Activated CD4-positive, alpha-beta memory T cell treated with anti-CD3 and anti-CD28 coated beads for 36 hours (primary cell): ENCODE measurements at regions not wholly inside any gene's neighbourhood (a gene's known extent, or its start where the extent isn't known, plus 50 kb on each side); places are given as distances from the start of the nearest gene placed in this dataset.

Experiments
- CTCF ChIA-PET: fragments of 350-600 bp; sonication (Branson Sonifier 250); formaldehyde crosslinking; loops from one replicate; lab custom pipeline; 2021; ENCODE audit warnings: antibody characterized with exemption, inconsistent platforms; lab: Charles Lee
- POLR2A ChIA-PET: fragments of 350-600 bp; sonication (Branson Sonifier 250); formaldehyde crosslinking; loops from one replicate; lab custom pipeline; 2021; ENCODE audit warnings: antibody characterized with exemption; lab: Charles Lee
- DNase-seq: peaks from one replicate; pipeline ENCODE4 v3.0.0-alpha.2; 2020
- H3K27ac Mint-ChIP-seq: one replicate; pipeline ENCODE4 v1.8.0; 2021; ENCODE audit warnings: mixed read lengths
- H3K27me3 Mint-ChIP-seq: one replicate; pipeline ENCODE4 v1.8.0; 2021; ENCODE audit warnings: mixed read lengths
- H3K36me3 Mint-ChIP-seq: one replicate; pipeline ENCODE4 v1.8.0; 2021; ENCODE audit warnings: mixed read lengths
- H3K4me1 Mint-ChIP-seq: one replicate; pipeline ENCODE4 v1.8.0; 2021; ENCODE audit warnings: low read depth, mixed read lengths
- H3K4me3 Mint-ChIP-seq: one replicate; pipeline ENCODE4 v1.8.0; 2021; ENCODE audit warnings: mild to moderate bottlenecking, mixed read lengths
- H3K9me3 Mint-ChIP-seq: one replicate; pipeline ENCODE4 v1.8.0; 2021; ENCODE audit warnings: mixed read lengths
- intact Hi-C: fragments of 100-400 bp; cut with micrococcal nuclease; formaldehyde crosslinking; loops from one replicate; pipeline ENCODE4 v1.15.1; 2023

- CTCF ChIA-PET = interaction anchor here (0.5 to 4.9 kb wide), 9 partner anchors 46 to 825 kb away, joined by 3 to 24 read pairs (median 4); no protein-coding TSS in a partner anchor
- H3K4me1 Mint-ChIP-seq = no peaks in the 10 kb centered on the region
- no peaks in the 10 kb centered on the region for H3K9me3 Mint-ChIP-seq
- DNase-seq = peak; percentile 13
- H3K4me3 Mint-ChIP-seq = no peak overlapping the region
- H3K36me3 Mint-ChIP-seq = no peaks in the 10 kb centered on the region
- intact Hi-C loops = loop anchor here (1.0 to 10.0 kb wide), 4 partner anchors 590 to 826 kb away; no protein-coding TSS in a partner anchor
- H3K27ac Mint-ChIP-seq = no peak overlapping the region
- POLR2A ChIA-PET = no interaction called here
- peaks cover 1% of the 10 kb centered on the region for H3K27me3 Mint-ChIP-seq
These were observed 342.7 kb upstream of the NR5A2 start for GRCh38 chr1:199684686-199685273.

- no peak overlapping the region for H3K27ac Mint-ChIP-seq
- DNase-seq = no peak
- POLR2A ChIA-PET = no interaction called here
- intact Hi-C loops = loop anchor here (10.0 kb wide), 2 partner anchors 589 to 619 kb away; no protein-coding TSS in a partner anchor
- no peaks in the 10 kb centered on the region for H3K9me3 Mint-ChIP-seq
- H3K27me3 Mint-ChIP-seq = peaks cover 1% of the 10 kb centered on the region
- no peaks in the 10 kb centered on the region for H3K4me1 Mint-ChIP-seq
- H3K36me3 Mint-ChIP-seq = no peaks in the 10 kb centered on the region
- CTCF ChIA-PET = interaction anchor here (0.8 to 4.9 kb wide), 7 partner anchors 257 to 824 kb away, joined by 3 to 24 read pairs (median 4); no protein-coding TSS in a partner anchor
- H3K4me3 Mint-ChIP-seq = no peak overlapping the region
These were observed 342.1 kb upstream of the NR5A2 start for GRCh38 chr1:199685369-199685768.

GRCh38 chr1:199687321-199687720, 340.2 kb upstream of the NR5A2 start:
- H3K27me3 Mint-ChIP-seq = peaks cover 5% of the 10 kb centered on the region
- no peaks in the 10 kb centered on the region for H3K9me3 Mint-ChIP-seq
- no peak overlapping the region for H3K4me3 Mint-ChIP-seq
- DNase-seq = no peak
- H3K27ac Mint-ChIP-seq = no peak overlapping the region
- no peaks in the 10 kb centered on the region for H3K4me1 Mint-ChIP-seq
- intact Hi-C loops = loop anchor here (10.0 kb wide), 2 partner anchors 587 to 617 kb away; no protein-coding TSS in a partner anchor
- no peaks in the 10 kb centered on the region for H3K36me3 Mint-ChIP-seq
- ChIA-PET CTCF (interaction anchor here (4.9 kb wide), 1 partner anchor 822 kb away, joined by 24 read pairs; no protein-coding TSS in a partner anchor), POLR2A (no interaction called here)

GRCh38 chr1:199688133-199688676, 339.3 kb upstream of the NR5A2 start:
- Mint-ChIP-seq H3K36me3 (no peaks in the 10 kb centered on the region), H3K9me3 (no peaks in the 10 kb centered on the region), H3K4me3 (no peak overlapping the region), H3K27me3 (peaks cover 9% of the 10 kb centered on the region), H3K4me1 (no peaks in the 10 kb centered on the region), H3K27ac (no peak overlapping the region)
- CTCF ChIA-PET = interaction anchor here (0.7 to 4.9 kb wide), 3 partner anchors 289 to 822 kb away, joined by 3 to 24 read pairs (median 4); no protein-coding TSS in a partner anchor
- POLR2A ChIA-PET = no interaction called here
- no peak for DNase-seq
- intact Hi-C loops = loop anchor here (10.0 kb wide), 2 partner anchors 587 to 617 kb away; no protein-coding TSS in a partner anchor

GRCh38 chr1:199688774-199689173, 338.7 kb upstream of the NR5A2 start:
- Mint-ChIP-seq H3K36me3 (no peaks in the 10 kb centered on the region), H3K27ac (no peak overlapping the region), H3K4me1 (no peaks in the 10 kb centered on the region), H3K4me3 (no peak overlapping the region), H3K27me3 (peaks cover 9% of the 10 kb centered on the region), H3K9me3 (no peaks in the 10 kb centered on the region)
- POLR2A ChIA-PET = no interaction called here
- CTCF ChIA-PET = interaction anchor here (1.0 to 4.9 kb wide), 2 partner anchors 590 to 821 kb away, joined by 3 to 24 read pairs; no protein-coding TSS in a partner anchor
- no peak for DNase-seq
- intact Hi-C loops = loop anchor here (10.0 kb wide), 2 partner anchors 586 to 616 kb away; no protein-coding TSS in a partner anchor

GRCh38 chr1:199690496-199690895, 337.0 kb upstream of the NR5A2 start:
- no peak for DNase-seq
- Mint-ChIP-seq H3K36me3 (no peaks in the 10 kb centered on the region), H3K27me3 (peaks cover 14% of the 10 kb centered on the region), H3K4me1 (no peaks in the 10 kb centered on the region), H3K27ac (no peak overlapping the region), H3K9me3 (no peaks in the 10 kb centered on the region), H3K4me3 (no peak overlapping the region)
- intact Hi-C loops = no loop called here
- CTCF ChIA-PET = no interaction called here
- POLR2A ChIA-PET = no interaction called here

- no peak for DNase-seq
- Mint-ChIP-seq H3K27ac (no peak overlapping the region), H3K4me3 (no peak overlapping the region), H3K4me1 (no peaks in the 10 kb centered on the region), H3K36me3 (no peaks in the 10 kb centered on the region), H3K27me3 (peaks cover 17% of the 10 kb centered on the region), H3K9me3 (no peaks in the 10 kb centered on the region)
- intact Hi-C loops = no loop called here
- CTCF ChIA-PET = interaction anchor here (0.6 to 1.0 kb wide), 2 partner anchors 818 to 819 kb away, joined by 3 read pairs; no protein-coding TSS in a partner anchor
- POLR2A ChIA-PET = no interaction called here
These were observed 336.0 kb upstream of the NR5A2 start for GRCh38 chr1:199691540-199691939.

GRCh38 chr1:199693724-199694123, 333.8 kb upstream of the NR5A2 start:
- POLR2A ChIA-PET = no interaction called here
- intact Hi-C loops = no loop called here

GRCh38 chr1:199696225-199696624, 331.3 kb upstream of the NR5A2 start:
- H3K36me3 Mint-ChIP-seq = no peaks in the 10 kb centered on the region
- peaks cover 3% of the 10 kb centered on the region for H3K4me1 Mint-ChIP-seq
- ChIA-PET CTCF (no interaction called here), POLR2A (no interaction called here)
- intact Hi-C loops = no loop called here
- H3K4me3 Mint-ChIP-seq = no peak overlapping the region
- no peak overlapping the region for H3K27ac Mint-ChIP-seq
- peaks cover 17% of the 10 kb centered on the region for H3K27me3 Mint-ChIP-seq
- H3K9me3 Mint-ChIP-seq = no peaks in the 10 kb centered on the region
- no peak for DNase-seq

More at GRCh38 chr1:199693724-199694123, 333.8 kb upstream of the NR5A2 start:
- Mint-ChIP-seq H3K36me3 (no peaks in the 10 kb centered on the region), H3K27me3 (peaks cover 17% of the 10 kb centered on the region), H3K4me1 (no peaks in the 10 kb centered on the region), H3K4me3 (no peak overlapping the region), H3K9me3 (no peaks in the 10 kb centered on the region), H3K27ac (no peak overlapping the region)
- no peak for DNase-seq
- CTCF ChIA-PET = no interaction called here

GRCh38 chr1:199698222-199698621, 329.3 kb upstream of the NR5A2 start:
- Mint-ChIP-seq H3K36me3 (no peaks in the 10 kb centered on the region), H3K27me3 (peaks cover 10% of the 10 kb centered on the region), H3K27ac (no peak overlapping the region), H3K4me3 (no peak overlapping the region), H3K4me1 (peaks cover 3% of the 10 kb centered on the region), H3K9me3 (no peaks in the 10 kb centered on the region)
- ChIA-PET CTCF (no interaction called here), POLR2A (no interaction called here)
- DNase-seq = no peak
- intact Hi-C loops = no loop called here

GRCh38 chr1:199700551-199700950, 327.0 kb upstream of the NR5A2 start:
- ChIA-PET POLR2A (no interaction called here), CTCF (no interaction called here)
- peaks cover 5% of the 10 kb centered on the region for H3K27me3 Mint-ChIP-seq
- intact Hi-C loops = no loop called here
- H3K4me1 Mint-ChIP-seq = peaks cover 3% of the 10 kb centered on the region
- H3K9me3 Mint-ChIP-seq = no peaks in the 10 kb centered on the region
- DNase-seq = no peak
- no peak overlapping the region for H3K4me3 Mint-ChIP-seq
- H3K27ac Mint-ChIP-seq = no peak overlapping the region
- H3K36me3 Mint-ChIP-seq = no peaks in the 10 kb centered on the region

GRCh38 chr1:199701726-199702125, 325.8 kb upstream of the NR5A2 start:
- ChIA-PET CTCF (no interaction called here), POLR2A (interaction anchor here (0.6 kb wide), 1 partner anchor 1042 kb away, joined by 5 read pairs; no protein-coding TSS in a partner anchor)
- intact Hi-C loops = no loop called here
- Mint-ChIP-seq H3K9me3 (no peaks in the 10 kb centered on the region), H3K4me1 (peaks cover 3% of the 10 kb centered on the region), H3K36me3 (no peaks in the 10 kb centered on the region), H3K27ac (no peak overlapping the region), H3K27me3 (peaks cover 9% of the 10 kb centered on the region), H3K4me3 (no peak overlapping the region)
- no peak for DNase-seq
